ENCODE measurements at regions not wholly inside any gene's neighbourhood (a gene's known extent, or its start where the extent isn't known, plus 50 kb on each side); places are given as distances from the start of the nearest gene placed in this dataset.
"Not testable (repeated sequence)": the region's sequence is repeated elsewhere in the genome, so short reads cannot be mapped to it uniquely, and the experiment has no call there.

- no peak for DNase-seq (ENCODE audit: low read depth, low spot score)
These were observed 169.4 kb downstream of the AKR1D1 start for GRCh38 chr7:138245682-138246081.

GRCh38 chr7:138246428-138246827 is 170.2 kb downstream of the AKR1D1 start:
- DNase-seq (ENCODE audit: low read depth, low spot score), result no peak

More at GRCh38 chr7:138245682-138246081, 169.4 kb downstream of the AKR1D1 start:
- in situ Hi-C loops (cut with HindIII; ENCODE audit: low pct_unique_long_range_greater_than_20kb, low sequenced_read_pairs), result no loop called here

GRCh38 chr7:138247081-138247480 is 170.8 kb downstream of the AKR1D1 start:
- in situ Hi-C loops (cut with HindIII; ENCODE audit: low pct_unique_long_range_greater_than_20kb, low sequenced_read_pairs), result no loop called here
- DNase-seq (ENCODE audit: low read depth, low spot score), result no peak

More at GRCh38 chr7:138246428-138246827, 170.2 kb downstream of the AKR1D1 start:
- in situ Hi-C loops (cut with HindIII; ENCODE audit: low pct_unique_long_range_greater_than_20kb, low sequenced_read_pairs), result no loop called here

- in situ Hi-C loops (cut with HindIII; ENCODE audit: low pct_unique_long_range_greater_than_20kb, low sequenced_read_pairs), result no loop called here
- DNase-seq (ENCODE audit: low read depth, low spot score), result no peak
These were observed 171.5 kb downstream of the AKR1D1 start for GRCh38 chr7:138247568-138248333.

GRCh38 chr7:138248609-138249008 is 172.3 kb downstream of the AKR1D1 start:
- in situ Hi-C loops (cut with HindIII; ENCODE audit: low pct_unique_long_range_greater_than_20kb, low sequenced_read_pairs), result no loop called here
- DNase-seq (ENCODE audit: low read depth, low spot score), result no peak

GRCh38 chr7:138249975-138250374 is 173.7 kb downstream of the AKR1D1 start:
- in situ Hi-C loops (cut with HindIII; ENCODE audit: low pct_unique_long_range_greater_than_20kb, low sequenced_read_pairs), result no loop called here
- no peak for DNase-seq (ENCODE audit: low read depth, low spot score)

GRCh38 chr7:138252666-138253065 is 176.4 kb downstream of the AKR1D1 start:
- DNase-seq (ENCODE audit: low read depth, low spot score); in situ Hi-C loops (cut with HindIII; ENCODE audit: low pct_unique_long_range_greater_than_20kb, low sequenced_read_pairs): not testable (repeated sequence)

GRCh38 chr7:138254444-138254843 is 178.2 kb downstream of the AKR1D1 start:
- DNase-seq (ENCODE audit: low read depth, low spot score), result peak; percentile 17
- in situ Hi-C loops (cut with HindIII; ENCODE audit: low pct_unique_long_range_greater_than_20kb, low sequenced_read_pairs), result no loop called here

- in situ Hi-C loops (cut with HindIII; ENCODE audit: low pct_unique_long_range_greater_than_20kb, low sequenced_read_pairs), result no loop called here
- DNase-seq (ENCODE audit: low read depth, low spot score), result peak; percentile 32
These were observed 181.4 kb downstream of the AKR1D1 start for GRCh38 chr7:138257459-138258196.

GRCh38 chr7:138258197-138258559 is 181.9 kb downstream of the AKR1D1 start:
- in situ Hi-C loops (cut with HindIII; ENCODE audit: low pct_unique_long_range_greater_than_20kb, low sequenced_read_pairs), result no loop called here
- DNase-seq (ENCODE audit: low read depth, low spot score), result no peak

- in situ Hi-C loops (cut with HindIII; ENCODE audit: low pct_unique_long_range_greater_than_20kb, low sequenced_read_pairs), result no loop called here
These were observed 183.4 kb downstream of the AKR1D1 start for GRCh38 chr7:138259675-138260074.

GRCh38 chr7:138267934-138268333 is 191.7 kb downstream of the AKR1D1 start:
- in situ Hi-C loops (cut with HindIII; ENCODE audit: low pct_unique_long_range_greater_than_20kb, low sequenced_read_pairs), result no loop called here
- DNase-seq (ENCODE audit: low read depth, low spot score), result no peak

More at GRCh38 chr7:138259675-138260074, 183.4 kb downstream of the AKR1D1 start:
- no peak for DNase-seq (ENCODE audit: low read depth, low spot score)

- in situ Hi-C loops (cut with HindIII; ENCODE audit: low pct_unique_long_range_greater_than_20kb, low sequenced_read_pairs), result no loop called here
- DNase-seq (ENCODE audit: low read depth, low spot score), result peak; percentile 50
These were observed 183.2 kb upstream of the TRIM24 start for GRCh38 chr7:138276891-138277290.

- in situ Hi-C loops (cut with HindIII; ENCODE audit: low pct_unique_long_range_greater_than_20kb, low sequenced_read_pairs), result no loop called here
These were observed 181.5 kb upstream of the TRIM24 start for GRCh38 chr7:138278601-138279000.

GRCh38 chr7:138282997-138283396 is 177.1 kb upstream of the TRIM24 start:
- in situ Hi-C loops (cut with HindIII; ENCODE audit: low pct_unique_long_range_greater_than_20kb, low sequenced_read_pairs), result no loop called here
- DNase-seq (ENCODE audit: low read depth, low spot score), result no peak

More at GRCh38 chr7:138278601-138279000, 181.5 kb upstream of the TRIM24 start:
- no peak for DNase-seq (ENCODE audit: low read depth, low spot score)

- DNase-seq (ENCODE audit: low read depth, low spot score), result no peak
- in situ Hi-C loops (cut with HindIII; ENCODE audit: low pct_unique_long_range_greater_than_20kb, low sequenced_read_pairs), result no loop called here
These were observed 174.9 kb upstream of the TRIM24 start for GRCh38 chr7:138285129-138285528.

GRCh38 chr7:138286846-138287245 is 173.2 kb upstream of the TRIM24 start:
- in situ Hi-C loops (cut with HindIII; ENCODE audit: low pct_unique_long_range_greater_than_20kb, low sequenced_read_pairs), result no loop called here
- no peak for DNase-seq (ENCODE audit: low read depth, low spot score)

GRCh38 chr7:138287549-138287948 is 172.5 kb upstream of the TRIM24 start:
- DNase-seq (ENCODE audit: low read depth, low spot score), result no peak
- in situ Hi-C loops (cut with HindIII; ENCODE audit: low pct_unique_long_range_greater_than_20kb, low sequenced_read_pairs), result no loop called here

- in situ Hi-C loops (cut with HindIII; ENCODE audit: low pct_unique_long_range_greater_than_20kb, low sequenced_read_pairs), result no loop called here
- DNase-seq (ENCODE audit: low read depth, low spot score), result no peak
These were observed 171.0 kb upstream of the TRIM24 start for GRCh38 chr7:138289082-138289481.

All from SK-MEL-5 (cell line).